Stimulated activated CD4-positive, alpha-beta T cell treated with anti-CD3 and anti-CD28 coated beads, Interleukin-12 subunit alpha, Interleukin-12 subunit beta, amount 100 ng/mL, for 48 hours (primary cell): ENCODE measurements at regions not wholly inside any gene's neighbourhood (a gene's known extent, or its start where the extent isn't known, plus 50 kb on each side); places are given as distances from the start of the nearest gene placed in this dataset.

ENCODE experiments used
- DNase-seq, 3 donors: peaks; one replicate each; pipeline ENCODE4 v3.0.0-alpha.2; 2020; ENCODE audit warnings: low read depth in 2 of 3, low spot score in 1 of 3

GRCh38 chr22:47297261-47298016, 535.0 kb downstream of the TBC1D22A start:
- no peak for DNase-seq

- DNase-seq = no peak
Measured at GRCh38 chr22:47296405-47297260, 534.2 kb downstream of the TBC1D22A start.

DNA sequence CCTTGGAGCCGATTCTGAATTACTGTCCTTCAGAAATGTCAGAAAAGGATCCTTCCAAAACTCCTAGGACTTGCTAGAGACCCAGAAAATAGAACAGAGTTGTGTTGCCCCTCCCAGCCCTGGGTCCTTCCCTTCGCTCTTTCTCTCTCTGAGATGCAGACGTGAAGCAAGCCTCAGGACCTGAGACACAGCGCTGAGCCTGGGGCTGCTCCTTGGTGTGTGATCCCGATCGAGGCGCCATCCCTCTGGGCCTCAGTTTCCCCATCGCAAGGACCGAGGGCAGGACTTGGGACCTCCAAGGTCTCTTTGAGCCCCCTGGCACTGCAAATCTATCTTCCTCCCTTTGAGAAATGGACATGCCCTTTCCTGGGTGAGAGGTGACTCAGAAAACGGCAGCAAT, 533.5 kb downstream of the TBC1D22A start:
- no peak for DNase-seq

DNA sequence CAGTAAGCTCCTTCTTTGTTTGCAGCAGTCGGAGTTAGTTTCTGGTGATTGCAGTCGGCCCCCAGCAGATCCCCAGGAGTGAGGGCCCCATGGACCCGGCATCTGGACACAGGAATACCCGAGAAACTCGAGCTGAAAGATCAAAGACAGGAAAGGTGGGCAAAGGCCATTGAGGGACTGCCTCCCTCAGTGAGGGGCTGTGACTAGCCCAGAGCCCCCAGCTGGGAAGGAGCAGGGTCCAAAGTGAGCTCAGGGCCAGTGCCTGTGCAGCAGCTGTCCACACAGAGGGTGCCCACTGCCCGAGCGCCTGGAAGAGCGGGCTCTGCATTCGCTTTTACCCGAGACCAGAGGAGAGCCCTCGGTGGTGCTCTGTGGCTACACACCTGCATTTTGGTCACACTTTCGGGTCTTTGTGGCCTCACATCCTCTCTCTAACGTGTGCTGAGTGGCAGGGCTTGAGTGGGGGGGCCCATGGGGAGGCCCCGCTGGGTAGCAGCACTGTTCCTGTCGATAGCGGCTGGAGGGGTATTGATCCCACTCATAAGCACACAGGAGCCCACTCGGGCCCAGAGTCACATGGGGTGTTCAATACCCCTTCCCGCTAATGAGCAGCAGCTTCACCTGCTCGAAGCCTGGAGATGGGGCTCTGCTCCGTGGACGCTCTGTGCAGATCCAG, 532.9 kb downstream of the TBC1D22A start:
- DNase-seq = no peak

- no peak for DNase-seq
Measured at GRCh38 chr22:47294576-47294975, 532.1 kb downstream of the TBC1D22A start.

- DNase-seq = no peak
Measured at GRCh38 chr22:47294222-47294532, 531.7 kb downstream of the TBC1D22A start.

- no peak for DNase-seq
Measured at GRCh38 chr22:47293368-47294221, 531.1 kb downstream of the TBC1D22A start.

DNA sequence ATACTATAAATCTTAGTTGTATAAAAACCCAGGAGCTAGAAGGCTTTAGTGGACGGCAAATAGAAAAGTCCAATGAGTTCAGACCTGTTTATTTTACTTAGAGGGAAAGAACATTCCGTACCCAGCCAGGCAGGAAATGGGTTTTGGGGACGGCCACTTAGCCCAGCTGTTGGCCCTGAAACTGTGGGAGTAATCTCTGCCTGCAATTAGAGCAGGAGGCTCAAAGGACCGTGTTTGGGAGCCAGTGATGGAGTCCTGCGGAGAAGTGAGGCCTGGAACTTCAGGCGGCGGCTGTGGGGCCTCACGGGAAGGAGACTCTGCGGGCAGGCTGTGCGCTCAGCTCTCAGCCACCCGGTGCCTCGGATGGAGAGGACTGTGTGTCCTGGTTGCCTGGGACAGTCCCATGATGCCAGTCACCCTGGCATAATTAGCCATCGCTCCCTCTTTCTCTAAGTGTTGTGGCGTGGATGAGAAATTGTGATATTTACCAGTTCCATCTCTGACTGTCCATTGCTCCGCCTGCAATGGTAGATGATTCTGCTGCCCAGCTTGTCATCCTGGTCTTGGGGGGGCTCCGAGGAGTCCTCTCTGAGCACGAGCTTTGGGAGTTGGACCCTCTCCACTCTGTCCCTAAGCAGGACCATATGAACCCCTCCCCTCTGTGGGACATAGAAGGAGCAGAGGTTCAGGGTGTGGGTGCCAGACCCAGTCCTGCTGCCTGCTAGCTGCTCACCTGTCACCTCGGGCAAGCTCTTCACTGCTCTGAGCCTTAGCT, 530.3 kb downstream of the TBC1D22A start:
- DNase-seq = no peak

GRCh38 chr22:47291565-47292495, 529.4 kb downstream of the TBC1D22A start:
- DNase-seq = no peak

GRCh38 chr22:47290706-47291430, 528.4 kb downstream of the TBC1D22A start:
- no peak for DNase-seq

GRCh38 chr22:47289336-47289985, 527.0 kb downstream of the TBC1D22A start:
- no peak for DNase-seq

DNA sequence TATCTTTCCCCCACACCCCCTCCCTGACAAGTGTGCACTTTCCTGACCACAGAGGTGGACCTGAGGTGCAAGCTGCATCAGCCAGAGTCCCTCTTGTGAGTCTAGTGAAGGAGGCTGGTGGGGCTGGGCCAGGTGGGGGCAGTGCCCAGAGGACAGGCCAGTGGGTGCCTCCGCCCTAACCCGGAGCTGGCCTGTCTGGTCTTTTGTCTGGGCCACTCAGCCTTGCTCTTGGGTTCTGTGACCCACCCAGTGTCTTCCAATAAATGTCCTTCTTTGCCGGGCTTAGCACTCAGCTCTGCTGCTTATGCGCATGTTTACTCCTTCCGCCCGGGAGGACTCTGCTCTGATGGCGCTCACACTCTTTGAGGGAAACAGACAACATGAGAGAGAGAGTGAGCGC, 526.2 kb downstream of the TBC1D22A start:
- DNase-seq = no peak

DNA sequence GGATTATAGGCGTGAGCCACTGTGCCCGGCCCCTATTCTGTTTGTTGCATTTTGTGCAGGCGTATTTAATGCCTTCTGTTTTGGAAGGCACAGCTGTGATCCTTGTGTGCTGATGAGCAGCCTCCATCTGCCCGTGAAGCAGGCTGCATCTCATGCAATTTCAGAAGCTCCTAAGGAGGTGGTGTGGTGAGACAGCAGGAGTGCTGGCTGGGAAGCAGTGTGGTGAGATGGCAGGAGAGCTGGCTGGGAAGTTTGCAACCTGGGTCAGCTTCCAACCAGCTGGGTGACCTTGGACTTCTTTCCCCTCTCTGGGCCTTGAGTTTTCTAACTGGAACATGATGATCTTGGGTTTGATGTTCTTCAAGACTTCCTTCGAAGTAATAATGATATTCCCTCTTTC, 525.1 kb downstream of the TBC1D22A start:
- DNase-seq = no peak

DNA sequence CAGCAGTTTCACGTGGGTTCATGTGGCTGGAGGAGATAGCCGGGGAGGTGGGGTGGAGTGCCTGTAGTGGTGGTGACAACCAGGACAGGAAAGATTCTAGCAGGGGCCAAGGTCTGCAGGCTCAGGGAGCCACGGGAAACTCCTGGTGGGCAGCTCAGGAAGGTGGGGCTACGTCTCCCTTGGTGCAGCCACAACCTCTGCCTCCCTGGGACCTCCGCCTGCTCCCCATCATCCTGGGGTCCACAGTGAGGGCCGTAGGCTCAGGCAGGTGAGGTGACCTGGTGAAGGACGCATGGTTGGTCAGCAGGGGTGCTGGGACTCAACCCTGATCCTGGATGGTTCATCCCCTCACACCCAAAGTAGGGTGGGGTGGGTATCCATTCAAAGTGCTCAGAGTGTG, 524.1 kb downstream of the TBC1D22A start:
- no peak for DNase-seq

GRCh38 chr22:47285981-47286380, 523.5 kb downstream of the TBC1D22A start:
- no peak for DNase-seq

GRCh38 chr22:47284822-47285221, 522.4 kb downstream of the TBC1D22A start:
- no peak for DNase-seq

GRCh38 chr22:47284360-47284759, 521.9 kb downstream of the TBC1D22A start:
- no peak for DNase-seq

GRCh38 chr22:47283616-47284270, 521.3 kb downstream of the TBC1D22A start:
- DNase-seq = no peak
